Keratinocyte (primary cell): ENCODE measurements at regions not wholly inside any gene's neighbourhood (a gene's known extent, or its start where the extent isn't known, plus 50 kb on each side); places are given as distances from the start of the nearest gene placed in this dataset.

Source experiments
- DNase-seq: peaks from one replicate; pipeline ENCODE4 v3.0.0-alpha.2; 2011; ENCODE audit warnings: low read depth, missing footprints, low spot score
- FAIRE-seq: peaks from 2 replicates; lab custom pipeline; 2011; peaks lifted over from hg19 to GRCh38; lab: Jason Lieb, UNC
- H2AFZ ChIP-seq: 2 replicates; pipeline ENCODE4 v1.6.0; 2012; ENCODE audit warnings: low read length, control low read depth, inconsistent platforms; ENCODE audit not compliant: control insufficient read depth
- H3K27ac ChIP-seq: 2 replicates; pipeline ENCODE4 v1.5.1; 2011; ENCODE audit warnings: low read length; ENCODE audit not compliant: control insufficient read depth, insufficient read depth
- H3K27me3 ChIP-seq: 3 replicates; pipeline ENCODE4 v1.6.0; 2011; ENCODE audit warnings: low read length; ENCODE audit not compliant: control insufficient read depth, insufficient read depth; ENCODE audit errors: extremely low read depth
- H3K36me3 ChIP-seq, 2 experiments: 2 replicates in 1 of 2; 3 replicates in 1 of 2; pipeline ENCODE4 v1.5.1; 2011; ENCODE audit warnings: low read length in 2 of 2, mild to moderate bottlenecking in 1 of 2; ENCODE audit not compliant: control insufficient read depth in 2 of 2, insufficient read depth in 2 of 2; ENCODE audit errors: extremely low read depth in 1 of 2
- H3K4me1 ChIP-seq: 3 replicates; pipeline ENCODE4 v1.5.1; 2011; ENCODE audit warnings: low read length; ENCODE audit not compliant: control insufficient read depth, insufficient read depth; ENCODE audit errors: extremely low read depth
- H3K4me2 ChIP-seq: 3 replicates; pipeline ENCODE4 v1.6.0; 2011; ENCODE audit warnings: low read depth, low read length; ENCODE audit not compliant: control insufficient read depth, insufficient read depth; ENCODE audit errors: extremely low read depth
- H3K4me3 ChIP-seq, 3 experiments: fragments of 200-600 bp in 1 of 3; sonication (generic) in 1 of 3; 2 replicates in 2 of 3; 3 replicates in 1 of 3; pipeline ENCODE4 v1.5.1; 2011 to 2016; ENCODE audit warnings: low read length in 3 of 3, mild to moderate bottlenecking in 3 of 3, control low read depth in 2 of 3, inconsistent platforms in 1 of 3, low read depth in 1 of 3, mixed read lengths in 1 of 3, mixed run types in 1 of 3, moderate library complexity in 1 of 3; ENCODE audit not compliant: control insufficient read depth in 2 of 3, insufficient read depth in 2 of 3; ENCODE audit errors: extremely low read depth in 1 of 3
- H3K79me2 ChIP-seq: 2 replicates; pipeline ENCODE4 v1.6.0; 2012; ENCODE audit warnings: low read length; ENCODE audit not compliant: control insufficient read depth, insufficient read depth
- H3K9ac ChIP-seq: 3 replicates; pipeline ENCODE4 v1.6.0; 2011; ENCODE audit warnings: low read length; ENCODE audit not compliant: control insufficient read depth, insufficient read depth; ENCODE audit errors: extremely low read depth
- H3K9me1 ChIP-seq: 3 replicates; pipeline ENCODE4 v1.6.0; 2011; ENCODE audit warnings: low read length; ENCODE audit not compliant: control insufficient read depth, insufficient read depth; ENCODE audit errors: extremely low read depth
- H3K9me3 ChIP-seq: 2 replicates; pipeline ENCODE4 v1.5.1; 2012; ENCODE audit warnings: low read depth, low read length; ENCODE audit not compliant: control insufficient read depth
- H4K20me1 ChIP-seq: 3 replicates; pipeline ENCODE4 v1.6.0; 2011; ENCODE audit warnings: low read length; ENCODE audit not compliant: control insufficient read depth, insufficient read depth; ENCODE audit errors: extremely low read depth
- EZH2 ChIP-seq: IDR thresholded peaks from one replicate; pipeline ENCODE4 v1.6.1; 2012; ENCODE audit warnings: inconsistent platforms, mild to moderate bottlenecking, low read length, moderate library complexity
- dilution Hi-C: fragments of 300-500 bp; cut with MboI; formaldehyde crosslinking; loops from one replicate; pipeline ENCODE4 v1.7.0; 2020; ENCODE audit warnings: low sequenced_read_pairs; ENCODE audit not compliant: extremely low pct_ligation_motif_present
- TF ChIP-seq, protein P1 (sequence below), 3 experiments: IDR thresholded peaks in 1 of 3; conservative IDR thresholded peaks in 1 of 3; optimal IDR thresholded peaks in 1 of 3; 2 replicates in 2 of 3; 3 replicates in 1 of 3; pipeline versions ENCODE3 to v1.5.1; 2011; ENCODE audit warnings: low read length in 3 of 3, mild to moderate bottlenecking in 3 of 3, moderate library complexity in 2 of 3, control low read depth in 1 of 3, inconsistent platforms in 1 of 3; ENCODE audit not compliant: insufficient read depth in 2 of 3; ENCODE audit errors: extremely low read depth in 1 of 3

DNA sequence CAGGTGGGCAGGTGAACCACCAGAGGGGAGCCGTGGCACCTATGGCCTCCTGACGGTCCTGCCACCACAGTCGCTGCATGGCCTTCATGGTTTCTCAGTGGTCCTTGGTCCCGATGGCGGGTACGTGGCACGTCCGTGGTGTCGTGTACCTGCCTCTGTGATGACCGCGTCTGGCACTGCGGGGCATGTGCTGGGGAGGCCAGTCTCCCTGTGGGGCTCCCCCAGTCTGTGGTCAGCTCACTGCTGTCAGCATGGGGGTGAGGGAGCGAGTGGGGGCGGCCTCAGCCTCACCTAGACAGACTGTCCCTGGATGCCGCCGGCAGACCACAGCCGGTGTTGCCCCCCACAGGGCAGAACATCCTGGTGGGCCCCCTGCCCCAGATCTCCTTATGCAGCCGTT, 267.2 kb downstream of the SEC23A start:
- DNase-seq (no peak), FAIRE-seq (no peak)
- Histone ChIP-seq H3K9me1 (no peaks in the 10 kb centered on the region), H4K20me1 (no peaks in the 10 kb centered on the region), H3K27ac (no peak overlapping the region), H3K4me1 (no peaks in the 10 kb centered on the region), H3K79me2 (no peaks in the 10 kb centered on the region), H3K4me3 (no peak overlapping the region), H2AFZ (no peak overlapping the region), H3K4me2 (no peak overlapping the region), H3K9me3 (no peaks in the 10 kb centered on the region), H3K9ac (no peak overlapping the region), H3K36me3 (no peaks in the 10 kb centered on the region), H3K27me3 (no peaks in the 10 kb centered on the region)
- dilution Hi-C loops, result no loop called here
- TF ChIP-seq, protein P1, sequence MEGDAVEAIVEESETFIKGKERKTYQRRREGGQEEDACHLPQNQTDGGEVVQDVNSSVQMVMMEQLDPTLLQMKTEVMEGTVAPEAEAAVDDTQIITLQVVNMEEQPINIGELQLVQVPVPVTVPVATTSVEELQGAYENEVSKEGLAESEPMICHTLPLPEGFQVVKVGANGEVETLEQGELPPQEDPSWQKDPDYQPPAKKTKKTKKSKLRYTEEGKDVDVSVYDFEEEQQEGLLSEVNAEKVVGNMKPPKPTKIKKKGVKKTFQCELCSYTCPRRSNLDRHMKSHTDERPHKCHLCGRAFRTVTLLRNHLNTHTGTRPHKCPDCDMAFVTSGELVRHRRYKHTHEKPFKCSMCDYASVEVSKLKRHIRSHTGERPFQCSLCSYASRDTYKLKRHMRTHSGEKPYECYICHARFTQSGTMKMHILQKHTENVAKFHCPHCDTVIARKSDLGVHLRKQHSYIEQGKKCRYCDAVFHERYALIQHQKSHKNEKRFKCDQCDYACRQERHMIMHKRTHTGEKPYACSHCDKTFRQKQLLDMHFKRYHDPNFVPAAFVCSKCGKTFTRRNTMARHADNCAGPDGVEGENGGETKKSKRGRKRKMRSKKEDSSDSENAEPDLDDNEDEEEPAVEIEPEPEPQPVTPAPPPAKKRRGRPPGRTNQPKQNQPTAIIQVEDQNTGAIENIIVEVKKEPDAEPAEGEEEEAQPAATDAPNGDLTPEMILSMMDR (optimal IDR thresholded peaks at IDR 0.05 in 1 of 3, IDR thresholded peaks at IDR 0.05 in 1 of 3, conservative IDR thresholded peaks at IDR 0.05 in 1 of 3; ENCODE audit: extremely low read depth in 1 of 3, insufficient read depth in 2 of 3, low read length in 3 of 3), result no peak
- TF ChIP-seq EZH2, result no peak

DNA sequence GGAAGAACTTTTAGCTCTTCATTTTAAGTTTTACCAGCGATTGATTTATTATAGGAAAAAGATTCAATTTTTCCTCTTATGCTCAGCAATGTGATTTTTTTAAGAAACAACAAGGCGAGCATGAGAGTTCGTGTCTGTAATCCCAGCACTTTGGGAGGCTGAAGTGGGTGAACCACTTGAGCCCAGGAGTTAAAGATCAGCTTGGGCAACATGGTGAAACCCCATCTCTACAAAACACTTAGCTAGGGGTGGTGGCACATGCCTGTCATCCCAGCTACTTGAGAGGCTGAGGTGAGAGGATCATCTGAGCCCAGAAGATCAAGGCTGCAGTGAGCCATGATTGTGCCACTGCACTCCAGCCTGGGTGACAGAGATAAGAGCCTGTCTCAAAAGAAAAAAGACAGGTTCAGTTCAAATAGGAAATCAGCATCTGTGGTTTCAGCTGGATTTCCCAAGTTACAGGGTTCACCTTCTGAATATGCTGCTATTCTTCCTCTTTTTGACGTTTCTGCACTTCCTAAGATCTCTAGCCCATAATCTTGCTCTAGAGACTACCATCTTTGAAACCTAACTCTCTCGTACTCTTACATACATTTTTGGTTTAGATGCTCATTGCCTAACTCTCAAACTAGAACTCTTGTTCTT, 274.7 kb downstream of the SEC23A start:
- H3K9me3 ChIP-seq, result no peaks in the 10 kb centered on the region
- no peak overlapping the region for H3K4me2 ChIP-seq
- no peaks in the 10 kb centered on the region for H3K9me1 ChIP-seq
- H3K4me3 ChIP-seq, result no peak overlapping the region
- FAIRE-seq, result no peak
- H3K79me2 ChIP-seq, result no peaks in the 10 kb centered on the region
- no peaks in the 10 kb centered on the region for H3K27me3 ChIP-seq
- dilution Hi-C loops, result no loop called here
- H3K27ac ChIP-seq, result no peak overlapping the region
- no peaks in the 10 kb centered on the region for H4K20me1 ChIP-seq
- H3K4me1 ChIP-seq, result no peaks in the 10 kb centered on the region
- no peak overlapping the region for H2AFZ ChIP-seq
- DNase-seq, result no peak
- H3K36me3 ChIP-seq, result no peaks in the 10 kb centered on the region
- no peak for TF ChIP-seq EZH2
- TF ChIP-seq, protein P1 (optimal IDR thresholded peaks at IDR 0.05 in 1 of 3, IDR thresholded peaks at IDR 0.05 in 1 of 3, conservative IDR thresholded peaks at IDR 0.05 in 1 of 3; ENCODE audit: extremely low read depth in 1 of 3, insufficient read depth in 2 of 3, low read length in 3 of 3), result no peak
- no peak overlapping the region for H3K9ac ChIP-seq
